H1 (cell line): ENCODE measurements at regions not wholly inside any gene's neighbourhood (a gene's known extent, or its start where the extent isn't known, plus 50 kb on each side); places are given as distances from the start of the nearest gene placed in this dataset.
A peak's percentile ranks its signal among the peaks of the same experiment; 100 is the strongest.

Experiments used
- CTCF ChIA-PET: fragments of 300-600 bp; sonication (Branson Sonifier 250); formaldehyde crosslinking; loops from one replicate; lab custom pipeline; 2021; ENCODE audit not compliant: partially characterized antibody; lab: Charles Lee
- POLR2A ChIA-PET: fragments of 300-600 bp; sonication (Branson Sonifier 250); formaldehyde crosslinking; loops from one replicate; lab custom pipeline; 2021; ENCODE audit warnings: inconsistent platforms; ENCODE audit not compliant: partially characterized antibody; lab: Charles Lee
- DNase-seq, 2 experiments: peaks; one replicate each; pipeline versions ENCODE4 v3.0.0 to v3.0.0-alpha.2; 2010 to 2022; ENCODE audit warnings: low spot score in 2 of 2, low read depth in 1 of 2, mixed read lengths in 1 of 2
- FAIRE-seq: peaks from 2 replicates; lab custom pipeline; 2011; peaks lifted over from hg19 to GRCh38; lab: Jason Lieb, UNC
- H2AFZ ChIP-seq: 2 replicates; pipeline ENCODE4 v1.8.1; 2012; ENCODE audit warnings: low read length, inconsistent platforms
- H2AK5ac ChIP-seq: 2 replicates; pipeline ENCODE4 v1.6.1; 2013; ENCODE audit warnings: low read depth, low read length
- H2BK120ac ChIP-seq: replicated peaks from 2 replicates; pipeline ENCODE3; 2013; ENCODE audit warnings: low read depth, low read length, inconsistent platforms
- H2BK12ac ChIP-seq: 2 replicates; pipeline ENCODE4 v1.6.1; 2013; ENCODE audit warnings: low read depth, low read length
- H2BK15ac ChIP-seq: 2 replicates; pipeline ENCODE4 v1.6.1; 2013; ENCODE audit warnings: low read length
- H2BK20ac ChIP-seq: 2 replicates; pipeline ENCODE4 v1.6.1; 2013; ENCODE audit warnings: low read length
- H2BK5ac ChIP-seq: 2 replicates; pipeline ENCODE4 v1.6.1; 2013; ENCODE audit warnings: low read depth, low read length
- H3K14ac ChIP-seq: 2 replicates; pipeline ENCODE4 v1.6.1; 2013; ENCODE audit warnings: inconsistent platforms; ENCODE audit not compliant: insufficient read length
- H3K18ac ChIP-seq: 2 replicates; pipeline ENCODE4 v1.6.1; 2013; ENCODE audit warnings: low read length; ENCODE audit errors: extremely low read depth
- H3K23ac ChIP-seq: 2 replicates; pipeline ENCODE4 v1.6.1; 2013; ENCODE audit warnings: inconsistent platforms; ENCODE audit not compliant: insufficient read length
- H3K23me2 ChIP-seq: 2 replicates; pipeline ENCODE4 v1.6.1; 2013; ENCODE audit warnings: low read depth, low read length
- H3K27ac ChIP-seq: 2 replicates; pipeline ENCODE4 v1.6.1; 2011; ENCODE audit warnings: low read depth, low read length, inconsistent platforms
- H3K27me3 ChIP-seq, 4 experiments: replicated peaks in 1 of 4; 1 replicate in 1 of 4; 2 replicates in 3 of 4; pipeline versions ENCODE4 v1.6.1 to v1.8.1; 2011 to 2013; ENCODE audit warnings: low read length in 3 of 4, mild to moderate bottlenecking in 3 of 4, inconsistent platforms in 2 of 4, mixed read lengths in 2 of 4, moderate library complexity in 1 of 4; ENCODE audit not compliant: control insufficient read depth in 3 of 4, insufficient read depth in 3 of 4; ENCODE audit errors: extremely low read depth in 1 of 4
- H3K36me3 ChIP-seq, 4 experiments: 2 replicates each; pipeline versions ENCODE4 v1.6.1 to v1.8.1; 2011 to 2013; ENCODE audit warnings: mild to moderate bottlenecking in 4 of 4, low read length in 3 of 4, moderate library complexity in 2 of 4, control low read depth in 1 of 4, inconsistent platforms in 1 of 4; ENCODE audit not compliant: insufficient read depth in 4 of 4, control insufficient read depth in 2 of 4
- H3K4ac ChIP-seq: replicated peaks from 2 replicates; pipeline ENCODE3; 2013; ENCODE audit warnings: low read length, low read depth, mixed read lengths, inconsistent platforms; ENCODE audit not compliant: insufficient read length
- H3K4me1 ChIP-seq, 4 experiments: replicated peaks in 1 of 4; 1 replicate in 1 of 4; 2 replicates in 3 of 4; pipeline versions ENCODE4 v1.6.1 to v1.8.1; 2011 to 2013; ENCODE audit warnings: low read length in 3 of 4, inconsistent platforms in 2 of 4, mixed read lengths in 1 of 4; ENCODE audit not compliant: insufficient read depth in 4 of 4, control insufficient read depth in 3 of 4
- H3K4me2 ChIP-seq, 2 experiments: 2 replicates each; pipeline versions ENCODE4 v1.6.1 to v1.8.1; 2011 to 2013; ENCODE audit warnings: low read depth in 2 of 2, low read length in 2 of 2, control low read depth in 1 of 2, inconsistent platforms in 1 of 2, mild to moderate bottlenecking in 1 of 2; ENCODE audit not compliant: insufficient read depth in 1 of 2
- H3K4me3 ChIP-seq, 4 experiments: fragments of 200-600, 300-600 bp in 1 of 4; sonication (generic), shearing (Covaris generic), sonication (Bioruptor Twin) in 1 of 4; 2 replicates each; pipeline versions ENCODE4 v1.5.1 to v1.8.1; 2011 to 2016; ENCODE audit warnings: low read length in 4 of 4, low read depth in 3 of 4, control low read depth in 2 of 4, inconsistent platforms in 2 of 4, mild to moderate bottlenecking in 2 of 4, mixed read lengths in 1 of 4, moderate library complexity in 1 of 4; ENCODE audit not compliant: insufficient read depth in 2 of 4; ENCODE audit errors: extremely low read depth in 1 of 4
- H3K56ac ChIP-seq: replicated peaks from 2 replicates; pipeline ENCODE3; 2013; ENCODE audit warnings: low read depth, mild to moderate bottlenecking, mixed read lengths, low read length, inconsistent platforms; ENCODE audit not compliant: insufficient read length
- H3K79me1 ChIP-seq: 2 replicates; pipeline ENCODE4 v1.6.1; 2013; ENCODE audit warnings: low read depth, low read length, control low read depth
- H3K79me2 ChIP-seq, 2 experiments: 2 replicates each; pipeline versions ENCODE4 v1.6.1 to v1.8.1; 2012 to 2013; ENCODE audit warnings: low read length in 2 of 2, mild to moderate bottlenecking in 2 of 2, inconsistent platforms in 1 of 2; ENCODE audit not compliant: insufficient read depth in 2 of 2, control insufficient read depth in 1 of 2
- H3K9ac ChIP-seq, 4 experiments: replicated peaks in 1 of 4; 1 replicate in 1 of 4; 2 replicates in 3 of 4; pipeline versions ENCODE4 v1.6.1 to v1.8.1; 2011 to 2013; ENCODE audit warnings: low read depth in 3 of 4, low read length in 3 of 4, control low read depth in 2 of 4, mild to moderate bottlenecking in 2 of 4, moderate library complexity in 2 of 4, inconsistent platforms in 1 of 4; ENCODE audit errors: extremely low read depth in 1 of 4
- H3K9me3 ChIP-seq, 2 experiments: 2 replicates each; pipeline versions ENCODE4 v1.6.1 to v1.8.1; 2012 to 2013; ENCODE audit warnings: mild to moderate bottlenecking in 2 of 2, moderate library complexity in 2 of 2, control low read depth in 1 of 2, inconsistent platforms in 1 of 2, low read depth in 1 of 2, low read length in 1 of 2, mixed read lengths in 1 of 2; ENCODE audit not compliant: insufficient read depth in 2 of 2
- H4K20me1 ChIP-seq, 2 experiments: replicated peaks in 1 of 2; 2 replicates each; pipeline versions ENCODE3 to v1.8.1; 2011 to 2013; ENCODE audit warnings: inconsistent platforms in 2 of 2, low read length in 2 of 2, mild to moderate bottlenecking in 1 of 2; ENCODE audit not compliant: insufficient read depth in 2 of 2, control insufficient read depth in 1 of 2
- H4K5ac ChIP-seq: 2 replicates; pipeline ENCODE4 v1.6.1; 2013; ENCODE audit warnings: low read length, low read depth, mixed read lengths, inconsistent platforms; ENCODE audit not compliant: insufficient read length
- H4K8ac ChIP-seq: 2 replicates; pipeline ENCODE4 v1.8.0; 2013; ENCODE audit warnings: mild to moderate bottlenecking, moderate library complexity, low read length, inconsistent platforms; ENCODE audit not compliant: insufficient read depth; ENCODE audit errors: extremely low read depth
- H4K91ac ChIP-seq: replicated peaks from 2 replicates; pipeline ENCODE3; 2013; ENCODE audit warnings: low read length, mixed read lengths, inconsistent platforms; ENCODE audit not compliant: insufficient read length
- GABPA ChIP-seq: IDR thresholded peaks from 2 replicates; pipeline ENCODE4 v1.6.1; 2011; ENCODE audit warnings: mild to moderate bottlenecking, low read length, moderate library complexity, borderline replicate concordance; ENCODE audit not compliant: insufficient read depth
- RXRA ChIP-seq: IDR thresholded peaks from 2 replicates; pipeline ENCODE4 v1.6.1; 2011; ENCODE audit warnings: low read depth, mild to moderate bottlenecking, low read length, moderate library complexity; ENCODE audit not compliant: insufficient read depth
- YY1 ChIP-seq: IDR thresholded peaks from 2 replicates; pipeline ENCODE4 v1.6.1; 2011; ENCODE audit warnings: low read depth, mild to moderate bottlenecking, low read length
- WGBS, 2 experiments: shearing (Covaris generic) in 1 of 2; methylation state at CpG; one replicate each; pipeline versions ENCODE4 v1.1.6 to v1.1.7; 2013 to 2015; ENCODE audit warnings: low lambda C conversion rate in 2 of 2, mixed read lengths in 2 of 2, inconsistent platforms in 1 of 2, low coverage in 1 of 2, missing lambda C conversion rate in 1 of 2; ENCODE audit not compliant: insufficient replicate concordance in 2 of 2, insufficient coverage in 1 of 2, insufficient read length in 1 of 2; ENCODE audit errors: extremely low coverage in 1 of 2, missing lambda C conversion rate in 1 of 2; 5-methylcytosine and 5-hydroxymethylcytosine counted together

DNA sequence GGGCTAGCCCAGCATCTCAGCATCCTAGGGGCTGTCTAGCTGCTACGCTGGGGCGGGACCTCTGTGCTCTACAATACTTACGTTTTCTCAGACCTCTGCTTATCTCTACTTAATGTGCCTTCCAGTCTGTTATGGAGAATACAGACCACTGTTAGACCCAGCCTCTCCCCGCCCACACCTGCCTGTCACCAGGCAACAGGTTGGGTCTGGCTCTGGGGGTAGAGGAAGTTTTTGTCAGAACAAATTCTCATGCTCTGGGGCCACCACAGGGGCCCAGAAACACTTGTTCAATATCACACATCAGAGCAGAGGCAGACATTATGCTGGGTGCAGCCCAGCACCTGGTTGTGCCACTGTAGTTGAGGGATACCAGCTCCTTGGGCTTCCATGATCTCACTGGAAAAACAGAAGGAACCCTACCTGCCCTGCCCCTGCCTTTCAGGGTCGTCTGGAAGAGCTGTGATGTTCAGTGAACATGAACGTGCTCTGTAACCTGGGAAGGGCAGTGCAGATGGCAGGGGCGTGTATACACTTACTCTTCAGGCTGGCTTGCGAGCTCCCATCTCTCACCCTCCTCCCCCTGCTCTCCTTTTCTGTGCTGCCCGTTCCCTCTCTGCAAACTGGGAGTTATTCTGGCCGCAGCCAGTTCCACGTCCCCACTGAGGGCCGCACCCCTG, 135.2 kb upstream of the PODXL start:
- 55% methylated on average over 12 of the region's 12 CpGs; no CpG with 5 or more reads in 1 of the 2 experiments for whole genome bisulfite sequencing, 2 experiments
- peaks cover 0 to 9% (median 2%) of the 10 kb centered on the region in 4 experiments; a peak in 5 of 7 replicates for H3K4me1 ChIP-seq
- ChIA-PET POLR2A (interaction anchor here (1.1 kb wide), 1 partner anchor 56 kb away, joined by 6 read pairs; no protein-coding TSS in a partner anchor), CTCF (interaction anchor here (0.6 to 5.8 kb wide), 42 partner anchors 11 to 1546 kb away, joined by 3 to 66 read pairs (median 4); no protein-coding TSS in a partner anchor)
- no peaks in the 10 kb centered on the region for H4K20me1 ChIP-seq
- no peak overlapping the region for H2BK20ac ChIP-seq
- peak overlapping the region; percentile 0 to 62; a peak in 1 of 4 replicates for H3K4me2 ChIP-seq
- FAIRE-seq = no peak
- H3K36me3 ChIP-seq = no peaks in the 10 kb centered on the region
- H3K23me2 ChIP-seq = no peaks in the 10 kb centered on the region; the same call in 1 of the 2 replicates
- H3K27me3 ChIP-seq = peaks cover 0 to 7% (median 3%) of the 10 kb centered on the region in 4 experiments; a peak in 1 of 7 replicates
- H3K9ac ChIP-seq = no peak overlapping the region
- no peaks in the 10 kb centered on the region for H3K79me2 ChIP-seq
- no peak overlapping the region for H2AK5ac ChIP-seq
- no peak overlapping the region for H3K56ac ChIP-seq
- H2BK15ac ChIP-seq = peak overlapping the region; percentile 50; the same call in 1 of the 2 replicates
- peak overlapping the region; percentile 91 for H2AFZ ChIP-seq
- H3K14ac ChIP-seq = no peak overlapping the region
- peak overlapping the region; percentile 64; the same call in 1 of the 2 replicates for H2BK12ac ChIP-seq
- H3K4me3 ChIP-seq = no peak overlapping the region
- H3K79me1 ChIP-seq = no peaks in the 10 kb centered on the region
- no peak overlapping the region for H2BK120ac ChIP-seq
- no peak overlapping the region for H3K23ac ChIP-seq
- no peak overlapping the region for H4K5ac ChIP-seq
- no peak overlapping the region for H3K18ac ChIP-seq
- DNase-seq = no peak
- no peak overlapping the region for H3K27ac ChIP-seq
- H2BK5ac ChIP-seq = no peak overlapping the region
- H3K9me3 ChIP-seq = no peaks in the 10 kb centered on the region
- no peak overlapping the region for H4K8ac ChIP-seq
- no peak overlapping the region for H3K4ac ChIP-seq
- H4K91ac ChIP-seq = no peak overlapping the region
- TF ChIP-seq GABPA (no peak), RXRA (no peak), YY1 (no peak)
